Activated CD8-positive, alpha-beta T cell treated with anti-CD3 and anti-CD28 coated beads for 36 hours (primary cell): ENCODE measurements at regions not wholly inside any gene's neighbourhood (a gene's known extent, or its start where the extent isn't known, plus 50 kb on each side); places are given as distances from the start of the nearest gene placed in this dataset.

Source experiments
- ATAC-seq: fragments of 200-7000 bp; cut with Tn5 transposase; one replicate; pipeline ENCODE4 v1.10.0; 2021; ENCODE audit warnings: mild to moderate bottlenecking, moderate library complexity
- CTCF ChIA-PET: fragments of 350-600 bp; sonication (Branson Sonifier 250); formaldehyde crosslinking; loops from one replicate; lab custom pipeline; 2021; ENCODE audit warnings: antibody characterized with exemption; lab: Charles Lee
- POLR2A ChIA-PET: fragments of 350-600 bp; sonication (Branson Sonifier 250); formaldehyde crosslinking; loops from one replicate; lab custom pipeline; 2021; ENCODE audit warnings: antibody characterized with exemption; lab: Charles Lee
- DNase-seq: peaks from one replicate; pipeline ENCODE4 v3.0.0-alpha.2; 2020
- H3K27ac Mint-ChIP-seq: one replicate; pipeline ENCODE4 v1.8.0; 2021; ENCODE audit warnings: mild to moderate bottlenecking, mixed read lengths
- H3K27me3 Mint-ChIP-seq: one replicate; pipeline ENCODE4 v1.8.0; 2021; ENCODE audit warnings: mixed read lengths
- H3K36me3 Mint-ChIP-seq: one replicate; pipeline ENCODE4 v1.8.0; 2021; ENCODE audit warnings: low read depth, mixed read lengths
- H3K4me1 Mint-ChIP-seq: one replicate; pipeline ENCODE4 v1.8.0; 2021; ENCODE audit warnings: low read depth, mixed read lengths
- H3K4me3 Mint-ChIP-seq: one replicate; pipeline ENCODE4 v1.8.0; 2021; ENCODE audit warnings: mild to moderate bottlenecking, moderate library complexity, mixed read lengths
- H3K9me3 Mint-ChIP-seq: one replicate; pipeline ENCODE4 v1.8.0; 2021; ENCODE audit warnings: mixed read lengths
- intact Hi-C: fragments of 100-400 bp; cut with micrococcal nuclease; formaldehyde crosslinking; loops from one replicate; pipeline ENCODE4 v1.10.0; 2022
- TF ChIP-seq, protein P1 (sequence below): fragments of 200-600 bp; IDR thresholded peaks from one replicate; pipeline ENCODE4 v1.8.0; 2022; ENCODE audit warnings: antibody characterized with exemption, mild to moderate bottlenecking

DNA sequence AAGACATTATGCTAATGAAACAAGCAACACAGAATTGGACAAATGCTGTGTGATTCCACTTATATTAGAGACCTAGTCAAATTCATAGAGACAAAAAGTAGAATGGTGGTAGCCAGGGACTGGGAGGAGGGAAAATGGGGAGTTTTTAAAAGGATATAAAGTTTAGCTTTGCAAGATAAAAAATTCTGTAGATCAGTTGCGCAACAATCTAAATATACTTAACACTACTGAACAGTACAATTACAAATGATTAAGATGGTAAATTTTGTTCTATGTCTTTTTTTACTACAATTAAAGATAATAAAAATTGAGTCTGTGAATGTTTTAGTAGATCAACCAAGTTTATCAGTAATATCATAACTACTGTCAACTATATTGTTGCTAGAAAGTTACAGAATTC, 340.1 kb upstream of the PDZRN3 start:
- ChIA-PET CTCF (no interaction called here), POLR2A (no interaction called here)
- no peaks in the 10 kb centered on the region for H3K36me3 Mint-ChIP-seq
- no peak overlapping the region for H3K27ac Mint-ChIP-seq
- H3K4me1 Mint-ChIP-seq = no peaks in the 10 kb centered on the region
- peaks cover 2% of the 10 kb centered on the region for H3K9me3 Mint-ChIP-seq
- intact Hi-C loops = no loop called here
- no peaks in the 10 kb centered on the region for H3K27me3 Mint-ChIP-seq
- no peak overlapping the region for H3K4me3 Mint-ChIP-seq
- no peak for ATAC-seq
- TF ChIP-seq, protein P1, sequence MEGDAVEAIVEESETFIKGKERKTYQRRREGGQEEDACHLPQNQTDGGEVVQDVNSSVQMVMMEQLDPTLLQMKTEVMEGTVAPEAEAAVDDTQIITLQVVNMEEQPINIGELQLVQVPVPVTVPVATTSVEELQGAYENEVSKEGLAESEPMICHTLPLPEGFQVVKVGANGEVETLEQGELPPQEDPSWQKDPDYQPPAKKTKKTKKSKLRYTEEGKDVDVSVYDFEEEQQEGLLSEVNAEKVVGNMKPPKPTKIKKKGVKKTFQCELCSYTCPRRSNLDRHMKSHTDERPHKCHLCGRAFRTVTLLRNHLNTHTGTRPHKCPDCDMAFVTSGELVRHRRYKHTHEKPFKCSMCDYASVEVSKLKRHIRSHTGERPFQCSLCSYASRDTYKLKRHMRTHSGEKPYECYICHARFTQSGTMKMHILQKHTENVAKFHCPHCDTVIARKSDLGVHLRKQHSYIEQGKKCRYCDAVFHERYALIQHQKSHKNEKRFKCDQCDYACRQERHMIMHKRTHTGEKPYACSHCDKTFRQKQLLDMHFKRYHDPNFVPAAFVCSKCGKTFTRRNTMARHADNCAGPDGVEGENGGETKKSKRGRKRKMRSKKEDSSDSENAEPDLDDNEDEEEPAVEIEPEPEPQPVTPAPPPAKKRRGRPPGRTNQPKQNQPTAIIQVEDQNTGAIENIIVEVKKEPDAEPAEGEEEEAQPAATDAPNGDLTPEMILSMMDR = no peak
- no peak for DNase-seq

DNA sequence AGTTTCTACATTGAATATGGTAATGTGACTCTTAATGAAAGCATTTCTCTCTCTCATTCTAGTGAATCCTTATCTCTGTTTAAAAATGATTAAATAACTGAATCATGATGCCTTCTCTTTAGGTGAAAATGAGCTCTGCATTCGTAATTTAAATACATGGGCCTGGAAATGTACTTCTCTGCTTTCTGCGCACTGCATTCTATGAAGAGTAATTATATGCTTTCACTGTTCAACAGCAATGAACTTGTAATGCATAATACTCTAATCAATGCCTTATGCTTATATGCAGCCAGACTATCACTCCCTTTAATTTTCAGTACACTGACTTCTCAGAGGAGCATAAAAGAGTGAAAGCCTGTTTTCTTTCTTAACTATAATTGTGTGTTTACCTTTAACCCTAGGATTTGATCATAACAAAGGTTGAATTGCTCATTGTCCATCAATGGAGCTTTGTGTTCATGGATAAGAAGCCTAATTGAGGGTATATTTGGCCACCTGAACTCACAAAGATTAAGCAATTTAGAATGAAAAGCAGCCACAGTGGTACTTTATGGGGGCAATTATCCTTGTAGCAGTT, 330.8 kb upstream of the PDZRN3 start:
- Mint-ChIP-seq H3K36me3 (no peaks in the 10 kb centered on the region), H3K9me3 (peaks cover 9% of the 10 kb centered on the region), H3K27me3 (no peaks in the 10 kb centered on the region), H3K27ac (no peak overlapping the region), H3K4me1 (no peaks in the 10 kb centered on the region), H3K4me3 (no peak overlapping the region)
- ChIA-PET CTCF (no interaction called here), POLR2A (no interaction called here)
- ATAC-seq = no peak
- intact Hi-C loops = no loop called here
- DNase-seq = no peak
- TF ChIP-seq, protein P1 = no peak

DNA sequence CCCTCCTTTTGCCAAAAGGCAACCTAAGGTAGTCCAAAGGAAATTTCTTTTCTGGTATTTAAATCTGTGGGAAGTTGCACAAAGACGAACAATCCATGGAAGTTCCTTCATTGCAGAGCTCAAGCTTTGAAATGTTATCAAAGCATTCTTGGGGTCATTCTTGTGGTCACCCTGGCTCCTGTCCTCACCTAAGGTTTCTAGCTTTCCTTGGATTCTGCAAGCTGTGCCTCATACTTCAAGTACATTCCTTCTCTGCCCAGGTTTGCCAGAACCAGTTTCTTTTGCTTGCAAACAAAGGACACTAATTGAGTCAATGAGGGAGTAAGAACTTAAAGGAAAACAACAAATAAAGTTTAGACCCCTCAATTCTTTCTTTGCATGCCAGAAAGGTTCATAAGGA, 329.8 kb upstream of the PDZRN3 start:
- TF ChIP-seq, protein P1 = no peak
- ChIA-PET POLR2A (no interaction called here), CTCF (no interaction called here)
- no peaks in the 10 kb centered on the region for H3K4me1 Mint-ChIP-seq
- no peaks in the 10 kb centered on the region for H3K27me3 Mint-ChIP-seq
- DNase-seq (no peak), ATAC-seq (no peak)
- H3K27ac Mint-ChIP-seq = no peak overlapping the region
- H3K9me3 Mint-ChIP-seq = peaks cover 12% of the 10 kb centered on the region
- intact Hi-C loops = no loop called here
- no peak overlapping the region for H3K4me3 Mint-ChIP-seq
- no peaks in the 10 kb centered on the region for H3K36me3 Mint-ChIP-seq

DNA sequence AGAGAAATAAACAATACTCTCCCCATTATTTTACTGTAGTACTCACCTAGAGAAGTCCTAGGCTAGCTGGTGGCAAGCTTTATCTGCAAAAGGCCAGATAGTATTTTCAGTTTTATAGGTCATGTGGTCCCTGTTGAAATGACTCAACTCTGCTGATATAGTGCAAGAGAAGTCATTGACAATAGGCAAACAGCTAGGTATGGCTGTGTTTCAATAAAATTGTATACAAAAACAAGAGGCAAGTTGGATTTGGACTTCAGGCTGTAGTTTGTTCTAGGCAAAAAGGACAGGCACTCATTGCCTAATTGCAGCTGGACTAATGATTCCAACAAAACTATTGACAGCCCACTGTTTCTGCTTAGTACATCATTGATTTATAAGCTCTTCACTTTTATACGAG, 328.0 kb upstream of the PDZRN3 start:
- POLR2A ChIA-PET = no interaction called here
- DNase-seq = no peak

DNA sequence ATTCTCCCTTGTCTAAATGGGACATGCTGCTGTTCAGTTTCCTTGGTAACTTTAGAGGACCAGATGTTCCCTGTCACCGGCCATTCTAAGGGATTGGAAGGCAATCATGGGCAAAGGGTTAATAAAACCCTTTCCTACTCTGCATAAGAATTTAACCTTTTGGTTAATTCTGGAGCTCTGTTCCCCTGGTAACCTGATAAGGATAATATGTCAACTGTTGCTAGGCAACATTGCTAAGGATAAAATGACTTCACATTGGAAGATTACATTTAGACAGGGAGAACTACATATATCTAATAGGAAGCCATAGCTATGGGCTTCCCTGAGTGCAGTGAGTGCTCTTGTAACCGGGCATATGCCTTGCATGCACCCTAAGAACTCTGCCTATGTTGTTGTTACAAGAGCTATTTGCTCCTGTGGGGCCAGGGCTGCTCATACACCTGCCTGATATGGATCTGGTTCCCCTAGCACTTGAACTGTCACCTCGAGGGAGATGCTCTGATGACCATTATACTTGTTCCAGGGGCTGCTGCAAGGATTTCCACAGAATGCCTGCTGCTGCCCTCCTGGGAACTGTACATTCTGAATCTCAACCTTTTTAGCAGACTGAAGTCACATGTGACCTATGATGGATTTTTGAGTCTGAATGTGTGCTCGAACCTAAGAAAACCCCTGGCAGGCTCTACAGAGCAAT, 326.3 kb upstream of the PDZRN3 start:
- ATAC-seq (no peak), DNase-seq (no peak)
- no peaks in the 10 kb centered on the region for H3K36me3 Mint-ChIP-seq
- no peaks in the 10 kb centered on the region for H3K27me3 Mint-ChIP-seq
- ChIA-PET POLR2A (no interaction called here), CTCF (no interaction called here)
- H3K9me3 Mint-ChIP-seq = peaks cover 6% of the 10 kb centered on the region
- no peak overlapping the region for H3K4me3 Mint-ChIP-seq
- H3K4me1 Mint-ChIP-seq = no peaks in the 10 kb centered on the region
- intact Hi-C loops = no loop called here
- no peak overlapping the region for H3K27ac Mint-ChIP-seq
- TF ChIP-seq, protein P1 = no peak

More for the DNA sequence above, 328.0 kb upstream of the PDZRN3 start:
- no peak for ATAC-seq
- intact Hi-C loops = no loop called here
- CTCF ChIA-PET = no interaction called here
- TF ChIP-seq, protein P1 = no peak
- Mint-ChIP-seq H3K36me3 (no peaks in the 10 kb centered on the region), H3K4me1 (no peaks in the 10 kb centered on the region), H3K9me3 (peaks cover 9% of the 10 kb centered on the region), H3K27ac (no peak overlapping the region), H3K4me3 (no peak overlapping the region), H3K27me3 (no peaks in the 10 kb centered on the region)
